Left hindlimb (tissue), 1 donor: ENCODE measurements at regions not wholly inside any gene's neighbourhood (a gene's known extent, or its start where the extent isn't known, plus 50 kb on each side); places are given as distances from the start of the nearest gene placed in this dataset.
"Not testable (repeated sequence)": the region's sequence is repeated elsewhere in the genome, so short reads cannot be mapped to it uniquely, and the experiment has no call there.

Source experiments
- DNase-seq: peaks from one replicate; pipeline ENCODE4 v3.0.0-alpha.2; 2018

DNA sequence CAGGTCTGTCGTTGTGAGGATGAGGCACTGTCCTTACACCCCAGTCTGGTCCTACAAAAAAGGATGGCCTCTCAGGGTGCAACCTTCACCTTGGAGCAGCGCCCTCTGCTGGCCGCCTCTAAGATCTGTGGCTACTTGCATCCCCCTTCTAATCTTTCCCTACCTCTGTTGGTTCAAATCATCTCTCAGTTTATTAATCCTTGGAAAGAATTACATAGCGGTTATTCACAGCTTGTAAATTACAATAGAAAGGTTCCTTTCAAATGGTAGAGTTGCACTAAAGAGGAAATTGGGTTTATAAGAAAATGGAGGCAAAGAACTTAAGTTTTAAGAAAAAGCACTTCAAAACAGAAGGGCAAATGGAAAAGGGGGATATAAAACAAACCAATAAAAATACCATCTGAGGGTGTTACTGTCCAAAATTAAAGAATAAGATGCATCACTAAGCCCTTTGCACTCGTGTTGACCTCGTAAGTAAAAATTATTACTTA lies 102.0 kb upstream of the PLEKHM1 start:
- peak; percentile 67 for DNase-seq

- not testable (repeated sequence) for DNase-seq
Observed at GRCh38 chr17:45596347-45596746, 105.8 kb upstream of the PLEKHM1 start.

DNA sequence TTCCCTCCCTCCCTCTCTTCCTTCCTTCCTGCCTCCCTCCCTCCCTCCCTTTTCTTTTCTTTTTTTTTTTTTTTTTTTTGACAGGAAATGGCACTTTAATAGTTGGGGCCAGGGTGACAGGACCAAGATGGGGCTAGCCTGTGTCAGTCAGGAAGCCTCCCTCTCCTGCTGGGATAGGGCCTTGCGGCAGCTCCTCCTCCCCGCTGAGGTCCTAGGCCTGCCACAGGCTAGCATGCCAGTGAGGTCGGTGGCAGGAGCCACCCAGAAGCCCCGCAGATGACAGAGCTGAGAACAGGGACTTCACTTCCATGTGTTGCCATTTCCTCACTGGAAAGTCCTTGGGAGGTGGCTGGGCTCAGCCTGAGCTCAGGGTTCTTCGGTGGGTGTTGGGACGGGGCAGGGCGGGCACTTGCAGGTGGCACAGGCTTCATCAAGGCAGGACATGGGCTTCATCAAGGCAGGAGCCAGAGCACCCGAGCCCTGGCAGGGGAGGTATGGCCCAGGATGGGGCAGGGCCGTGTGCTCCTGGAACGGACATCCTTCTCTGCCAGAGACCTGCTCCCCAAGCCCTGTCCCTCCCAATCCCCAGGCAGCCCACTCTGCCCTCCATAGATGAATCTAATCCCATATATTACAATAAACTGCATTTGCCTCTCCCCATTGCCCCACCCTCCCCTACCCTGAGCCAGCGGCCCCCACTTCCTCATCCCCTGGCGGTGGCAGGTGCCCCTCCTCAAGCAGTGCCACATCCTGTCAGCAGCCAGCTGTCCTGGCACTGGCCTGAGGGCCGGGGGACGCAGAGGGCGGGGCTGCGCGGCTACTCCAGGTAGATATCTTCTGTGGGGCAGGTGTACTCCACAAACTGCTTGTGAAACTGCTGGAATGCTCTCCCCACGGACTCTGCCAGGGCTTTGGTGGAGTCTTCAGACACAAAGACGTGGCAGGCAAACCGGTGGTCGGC lies 109.8 kb upstream of the PLEKHM1 start:
- DNase-seq, result not testable (repeated sequence)

DNA sequence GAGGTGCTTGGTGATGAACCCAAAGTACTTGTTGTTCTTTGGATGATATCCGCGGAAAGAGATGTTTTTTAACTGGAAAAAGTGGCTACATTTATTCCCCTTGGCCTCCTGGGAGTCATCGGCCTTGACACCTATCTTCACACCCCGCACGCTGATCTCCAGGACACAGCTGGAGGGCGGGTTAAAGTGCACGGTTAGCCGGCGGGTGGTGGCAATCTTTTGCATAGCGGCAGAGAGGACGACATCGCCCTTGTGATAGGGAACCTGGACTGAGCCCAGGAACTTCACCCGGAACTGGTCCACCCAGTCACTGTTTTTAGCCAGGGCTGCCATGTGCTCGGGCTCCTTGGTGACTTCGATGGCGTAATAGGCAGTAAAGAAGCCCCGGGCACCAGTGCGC lies 110.5 kb upstream of the PLEKHM1 start:
- not testable (repeated sequence) for DNase-seq

DNA sequence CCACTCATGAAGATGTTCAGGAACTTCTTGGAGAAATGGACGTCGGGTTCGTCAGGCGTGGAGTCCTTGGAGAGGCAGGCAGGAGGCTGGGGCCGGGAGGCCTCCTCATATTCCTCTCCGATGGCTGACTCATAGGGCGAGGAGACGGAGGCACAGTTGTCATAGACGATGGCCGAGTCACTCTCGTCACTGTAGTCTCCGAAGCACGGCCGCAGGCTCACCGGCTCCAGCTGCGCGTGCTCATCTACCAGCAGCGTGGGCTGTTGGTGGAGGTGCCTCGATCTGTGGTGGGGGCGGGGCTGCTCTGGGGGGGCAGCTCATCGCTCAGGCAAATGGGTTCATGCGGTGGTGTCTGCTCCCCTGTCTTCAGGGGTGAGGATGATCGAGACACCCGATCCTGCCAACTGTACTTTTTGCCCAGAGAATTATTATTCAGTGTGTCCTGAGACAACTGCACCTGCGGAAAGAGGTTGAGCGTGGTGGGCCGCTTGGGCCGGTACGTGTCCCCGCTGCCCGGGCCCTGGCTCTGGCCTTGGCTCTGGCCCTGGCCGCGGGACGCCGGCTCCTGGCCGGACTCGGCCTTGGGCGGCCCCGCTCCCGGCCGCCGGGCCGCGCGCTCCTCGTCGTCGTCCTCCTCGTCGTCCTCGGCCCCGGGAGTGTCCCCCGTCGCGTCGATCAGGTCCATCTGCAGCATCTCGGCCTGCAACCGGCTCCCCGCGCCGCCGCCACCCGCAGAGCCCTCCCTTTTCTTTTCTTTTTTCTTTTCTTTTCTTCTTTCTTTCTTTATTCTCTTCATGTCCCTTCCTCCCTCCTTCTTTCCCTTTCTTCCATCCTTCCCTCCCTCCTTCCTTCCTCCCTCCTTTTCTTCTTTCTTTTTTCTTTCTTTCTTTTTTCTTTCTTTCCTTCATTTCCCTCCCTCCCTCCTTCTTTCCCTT lies 111.4 kb upstream of the PLEKHM1 start:
- DNase-seq, result not testable (repeated sequence)

- DNase-seq, result not testable (repeated sequence)
Observed at GRCh38 chr17:45605751-45606150, 115.2 kb upstream of the PLEKHM1 start.

- DNase-seq, result peak; percentile 43
Observed at GRCh38 chr17:45619984-45620405, 129.5 kb upstream of the PLEKHM1 start.

GRCh38 chr17:45620468-45620867 lies 129.9 kb upstream of the PLEKHM1 start:
- not testable (repeated sequence) for DNase-seq

DNA sequence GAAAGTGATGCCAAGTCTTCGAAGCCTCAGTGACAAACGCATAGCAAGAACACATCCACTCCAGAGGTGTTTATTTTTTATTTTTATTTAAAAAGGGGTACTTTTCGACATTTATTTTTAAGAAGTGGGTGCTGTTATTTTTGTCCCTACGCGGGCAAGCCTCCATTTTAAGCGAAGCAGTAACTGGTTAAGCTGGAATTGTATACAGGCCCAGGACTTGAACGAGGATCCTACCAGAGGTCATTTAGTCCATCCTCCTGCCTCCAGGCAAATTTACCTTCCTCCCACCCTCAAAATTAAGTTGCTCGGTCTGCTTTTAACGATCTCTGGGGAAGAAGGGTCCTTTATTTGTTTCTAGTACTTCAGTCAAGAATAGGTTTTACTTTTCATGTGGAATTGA lies 130.6 kb upstream of the PLEKHM1 start:
- not testable (repeated sequence) for DNase-seq

GRCh38 chr17:45622295-45622694 lies 131.8 kb upstream of the PLEKHM1 start:
- DNase-seq, result not testable (repeated sequence)

GRCh38 chr17:45628019-45628418 lies 137.5 kb upstream of the PLEKHM1 start:
- DNase-seq, result no peak

GRCh38 chr17:45631941-45632340 lies 141.4 kb upstream of the PLEKHM1 start:
- DNase-seq, result no peak

GRCh38 chr17:45639297-45639849 lies 144.7 kb upstream of the CRHR1 start:
- DNase-seq, result no peak

- peak; percentile 66 for DNase-seq
Observed at GRCh38 chr17:45640141-45640850, 143.8 kb upstream of the CRHR1 start.

- DNase-seq, result no peak
Observed at GRCh38 chr17:45641541-45641940, 142.6 kb upstream of the CRHR1 start.

- DNase-seq, result no peak
Observed at GRCh38 chr17:45643591-45643990, 140.5 kb upstream of the CRHR1 start.

- not testable (repeated sequence) for DNase-seq
Observed at GRCh38 chr17:45644637-45645036, 139.5 kb upstream of the CRHR1 start.

- DNase-seq, result no peak
Observed at GRCh38 chr17:45645330-45645729, 138.8 kb upstream of the CRHR1 start.

GRCh38 chr17:45646288-45646988 lies 137.7 kb upstream of the CRHR1 start:
- no peak for DNase-seq

GRCh38 chr17:45648642-45649041 lies 135.5 kb upstream of the CRHR1 start:
- no peak for DNase-seq

GRCh38 chr17:45649796-45650195 lies 134.3 kb upstream of the CRHR1 start:
- DNase-seq, result no peak
